ENCODE measurements at regions not wholly inside any gene's neighbourhood (a gene's known extent, or its start where the extent isn't known, plus 50 kb on each side); places are given as distances from the start of the nearest gene placed in this dataset.

DNA sequence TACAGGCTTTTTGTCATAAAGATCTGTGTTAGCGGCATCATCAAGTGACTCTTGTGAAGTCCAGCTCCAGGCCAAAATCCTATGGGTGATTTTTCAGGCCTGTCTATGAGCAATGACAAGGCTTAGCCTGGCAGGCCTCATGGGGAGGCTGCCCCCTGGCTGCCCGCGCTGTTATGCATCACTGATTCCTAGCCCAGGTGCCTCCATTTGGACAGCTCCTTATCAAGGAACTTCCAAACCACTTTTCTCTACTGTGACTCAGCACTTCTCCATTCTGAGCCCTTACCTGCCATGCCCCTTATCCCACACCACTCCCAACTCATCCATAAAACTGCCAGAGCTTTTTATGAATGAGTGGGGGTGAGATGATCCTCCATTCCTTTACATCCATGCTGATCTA, 91.5 kb upstream of the C3orf80 start:
- Histone ChIP-seq H3K79me2 (ENCODE audit: insufficient read depth, low read length) (no peaks in the 10 kb centered on the region), H3K4me3 (ENCODE audit: low read length, poor library complexity, severe bottlenecking) (no peak overlapping the region), H3K4me1 (ENCODE audit: insufficient read depth, low read length, poor library complexity, severe bottlenecking) (peaks cover 23% of the 10 kb centered on the region), H3K9ac (ENCODE audit: low read depth, low read length, poor library complexity, severe bottlenecking) (no peak overlapping the region), H2AFZ (ENCODE audit: low read length) (no peak overlapping the region), H3K4me2 (ENCODE audit: low read depth, low read length, poor library complexity, severe bottlenecking) (no peak overlapping the region), H4K20me1 (ENCODE audit: insufficient read depth, low read length, poor library complexity, severe bottlenecking) (no peaks in the 10 kb centered on the region), H3K36me3 (ENCODE audit: insufficient read depth, low read length) (no peaks in the 10 kb centered on the region), H3K9me3 (ENCODE audit: insufficient read depth, low read depth, low read length) (no peaks in the 10 kb centered on the region), H3K9me2 (replicated peaks; ENCODE audit: low read depth, low read length) (no peaks in the 10 kb centered on the region), H3K27me3 (ENCODE audit: insufficient read depth, low read length, poor library complexity, severe bottlenecking) (no peaks in the 10 kb centered on the region), H3F3A (ENCODE audit: low read depth) (no peaks in the 10 kb centered on the region)
- TF ChIP-seq, protein P1, sequence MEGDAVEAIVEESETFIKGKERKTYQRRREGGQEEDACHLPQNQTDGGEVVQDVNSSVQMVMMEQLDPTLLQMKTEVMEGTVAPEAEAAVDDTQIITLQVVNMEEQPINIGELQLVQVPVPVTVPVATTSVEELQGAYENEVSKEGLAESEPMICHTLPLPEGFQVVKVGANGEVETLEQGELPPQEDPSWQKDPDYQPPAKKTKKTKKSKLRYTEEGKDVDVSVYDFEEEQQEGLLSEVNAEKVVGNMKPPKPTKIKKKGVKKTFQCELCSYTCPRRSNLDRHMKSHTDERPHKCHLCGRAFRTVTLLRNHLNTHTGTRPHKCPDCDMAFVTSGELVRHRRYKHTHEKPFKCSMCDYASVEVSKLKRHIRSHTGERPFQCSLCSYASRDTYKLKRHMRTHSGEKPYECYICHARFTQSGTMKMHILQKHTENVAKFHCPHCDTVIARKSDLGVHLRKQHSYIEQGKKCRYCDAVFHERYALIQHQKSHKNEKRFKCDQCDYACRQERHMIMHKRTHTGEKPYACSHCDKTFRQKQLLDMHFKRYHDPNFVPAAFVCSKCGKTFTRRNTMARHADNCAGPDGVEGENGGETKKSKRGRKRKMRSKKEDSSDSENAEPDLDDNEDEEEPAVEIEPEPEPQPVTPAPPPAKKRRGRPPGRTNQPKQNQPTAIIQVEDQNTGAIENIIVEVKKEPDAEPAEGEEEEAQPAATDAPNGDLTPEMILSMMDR (conservative IDR thresholded peaks at IDR 0.05; ENCODE audit: low read length) = peak; percentile 54
- TF ChIP-seq EZH2phosphoT487 (IDR thresholded peaks at IDR 0.05; ENCODE audit: borderline replicate concordance) = no peak

DNA sequence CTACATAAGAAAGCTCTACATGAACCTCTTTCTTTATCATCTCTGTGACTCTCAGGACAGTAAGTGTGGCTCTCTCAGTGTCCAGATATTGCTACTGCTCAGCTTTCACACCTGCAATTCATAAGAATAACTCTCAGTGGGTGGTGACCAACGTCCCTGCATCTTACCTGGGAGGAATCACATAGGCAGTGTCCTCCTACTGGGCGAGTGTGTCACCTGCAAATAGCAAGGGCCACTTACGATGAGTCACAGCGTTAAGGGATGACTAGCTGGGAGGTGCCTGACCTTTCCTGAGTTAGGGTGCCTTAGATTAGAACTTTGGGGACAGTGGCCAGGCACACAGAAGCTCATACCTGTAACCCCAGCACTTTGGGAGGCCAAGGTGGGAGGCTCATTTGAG, 90.8 kb upstream of the C3orf80 start:
- Histone ChIP-seq H3K4me1 (ENCODE audit: insufficient read depth, low read length, poor library complexity, severe bottlenecking) (peaks cover 19% of the 10 kb centered on the region), H3K79me2 (ENCODE audit: insufficient read depth, low read length) (no peaks in the 10 kb centered on the region), H3K9me3 (ENCODE audit: insufficient read depth, low read depth, low read length) (no peaks in the 10 kb centered on the region), H3K36me3 (ENCODE audit: insufficient read depth, low read length) (no peaks in the 10 kb centered on the region), H3F3A (ENCODE audit: low read depth) (no peaks in the 10 kb centered on the region), H3K9me2 (replicated peaks; ENCODE audit: low read depth, low read length) (no peaks in the 10 kb centered on the region), H3K4me2 (ENCODE audit: low read depth, low read length, poor library complexity, severe bottlenecking) (no peak overlapping the region), H3K27me3 (ENCODE audit: insufficient read depth, low read length, poor library complexity, severe bottlenecking) (no peaks in the 10 kb centered on the region), H3K9ac (ENCODE audit: low read depth, low read length, poor library complexity, severe bottlenecking) (no peak overlapping the region), H4K20me1 (ENCODE audit: insufficient read depth, low read length, poor library complexity, severe bottlenecking) (no peaks in the 10 kb centered on the region), H2AFZ (ENCODE audit: low read length) (no peak overlapping the region), H3K4me3 (ENCODE audit: low read length, poor library complexity, severe bottlenecking) (no peak overlapping the region)
- TF ChIP-seq EZH2phosphoT487 (IDR thresholded peaks at IDR 0.05; ENCODE audit: borderline replicate concordance) = no peak
- TF ChIP-seq, protein P1 (conservative IDR thresholded peaks at IDR 0.05; ENCODE audit: low read length) = no peak

DNA sequence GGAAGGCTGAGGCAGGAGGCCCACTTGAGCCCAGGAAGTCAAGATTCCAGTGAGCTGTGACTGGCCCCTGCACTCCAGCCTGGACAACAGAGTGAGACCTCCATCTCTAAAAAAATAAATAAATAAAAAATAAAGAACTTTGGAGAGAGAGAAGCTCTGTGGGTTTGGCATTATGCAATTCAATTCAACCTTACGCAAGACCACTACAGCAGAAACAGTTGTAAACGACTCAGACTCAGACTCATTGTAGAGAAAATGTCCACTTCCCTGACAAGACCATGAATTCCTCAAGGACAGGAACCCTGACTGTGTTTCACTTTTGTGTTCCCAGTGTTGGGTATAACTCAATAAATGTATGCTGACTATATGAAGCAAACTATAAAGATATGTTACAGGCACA, 90.3 kb upstream of the C3orf80 start:
- no peak overlapping the region for H3K4me3 ChIP-seq (ENCODE audit: low read length, poor library complexity, severe bottlenecking)
- H3K36me3 ChIP-seq (ENCODE audit: insufficient read depth, low read length) = no peaks in the 10 kb centered on the region
- H3K9me3 ChIP-seq (ENCODE audit: insufficient read depth, low read depth, low read length) = no peaks in the 10 kb centered on the region
- H3K9me2 ChIP-seq (replicated peaks; ENCODE audit: low read depth, low read length) = no peaks in the 10 kb centered on the region
- no peak overlapping the region for H3K4me2 ChIP-seq (ENCODE audit: low read depth, low read length, poor library complexity, severe bottlenecking)
- TF ChIP-seq, protein P1 (conservative IDR thresholded peaks at IDR 0.05; ENCODE audit: low read length) = no peak
- TF ChIP-seq EZH2phosphoT487 (IDR thresholded peaks at IDR 0.05; ENCODE audit: borderline replicate concordance) = no peak
- no peaks in the 10 kb centered on the region for H3F3A ChIP-seq (ENCODE audit: low read depth)
- H3K27me3 ChIP-seq (ENCODE audit: insufficient read depth, low read length, poor library complexity, severe bottlenecking) = no peaks in the 10 kb centered on the region
- H3K4me1 ChIP-seq (ENCODE audit: insufficient read depth, low read length, poor library complexity, severe bottlenecking) = peaks cover 14% of the 10 kb centered on the region
- H3K9ac ChIP-seq (ENCODE audit: low read depth, low read length, poor library complexity, severe bottlenecking) = no peak overlapping the region
- H2AFZ ChIP-seq (ENCODE audit: low read length) = no peak overlapping the region
- H4K20me1 ChIP-seq (ENCODE audit: insufficient read depth, low read length, poor library complexity, severe bottlenecking) = no peaks in the 10 kb centered on the region
- no peaks in the 10 kb centered on the region for H3K79me2 ChIP-seq (ENCODE audit: insufficient read depth, low read length)

Data from Loucy (cell line).